ENCODE measurements at regions not wholly inside any gene's neighbourhood (a gene's known extent, or its start where the extent isn't known, plus 50 kb on each side); places are given as distances from the start of the nearest gene placed in this dataset.
A peak's percentile ranks its signal among the peaks of the same experiment; 100 is the strongest.

DNA sequence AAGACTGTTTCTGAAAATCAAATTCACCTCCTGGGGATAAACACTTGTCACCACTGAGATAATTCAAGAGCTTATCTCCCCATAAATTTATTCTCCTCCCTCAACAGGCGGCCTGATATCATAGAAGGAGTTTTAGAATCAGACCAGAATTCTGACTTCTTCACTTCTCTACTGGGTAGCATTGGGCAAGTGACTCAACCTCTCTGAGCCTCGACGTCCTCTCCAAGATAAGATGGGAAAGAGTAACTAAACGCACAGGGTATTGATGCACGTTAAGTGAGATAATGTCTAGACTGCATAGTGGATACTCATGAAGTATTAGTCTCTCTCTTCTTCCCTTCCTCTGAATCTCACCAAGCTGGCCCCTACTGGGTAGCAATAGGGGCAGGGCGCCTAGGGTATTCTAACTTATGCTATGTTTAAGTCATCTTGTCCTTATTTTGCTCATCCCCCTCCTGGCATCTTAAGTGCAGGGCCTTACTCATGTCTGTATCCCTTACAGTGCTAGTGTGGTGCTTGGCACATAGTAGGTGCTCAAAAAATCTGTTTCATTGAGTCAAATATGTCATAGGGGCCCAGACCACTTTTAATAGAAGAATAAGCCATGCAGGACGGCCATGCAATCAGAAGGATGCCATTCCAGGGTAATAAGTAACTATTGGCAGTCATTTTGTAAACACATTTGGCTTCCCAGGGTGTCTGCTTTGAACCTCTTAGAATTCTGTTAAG, 476.4 kb upstream of the CCL2 start:
- no peak for DNase-seq (ENCODE audit: low spot score)

DNA sequence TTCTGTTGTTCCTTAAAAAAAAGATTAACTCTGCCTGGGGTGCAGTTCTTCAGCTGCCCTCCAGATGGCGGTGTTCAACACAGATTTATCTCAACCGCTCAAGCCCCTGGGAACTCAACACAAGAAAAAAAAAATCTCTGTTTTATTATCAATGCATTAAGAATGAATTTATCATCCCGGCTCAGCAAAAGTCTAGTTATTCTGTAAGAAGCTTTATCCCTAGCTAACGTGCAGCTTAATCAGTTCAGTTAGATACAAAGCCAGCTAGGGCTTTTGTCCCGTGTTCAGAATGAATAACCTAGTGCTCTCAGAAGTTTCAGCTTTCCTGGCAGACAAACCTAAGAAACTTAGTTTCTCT, 475.9 kb upstream of the CCL2 start:
- DNase-seq (ENCODE audit: low spot score) = peak; percentile 66

DNA sequence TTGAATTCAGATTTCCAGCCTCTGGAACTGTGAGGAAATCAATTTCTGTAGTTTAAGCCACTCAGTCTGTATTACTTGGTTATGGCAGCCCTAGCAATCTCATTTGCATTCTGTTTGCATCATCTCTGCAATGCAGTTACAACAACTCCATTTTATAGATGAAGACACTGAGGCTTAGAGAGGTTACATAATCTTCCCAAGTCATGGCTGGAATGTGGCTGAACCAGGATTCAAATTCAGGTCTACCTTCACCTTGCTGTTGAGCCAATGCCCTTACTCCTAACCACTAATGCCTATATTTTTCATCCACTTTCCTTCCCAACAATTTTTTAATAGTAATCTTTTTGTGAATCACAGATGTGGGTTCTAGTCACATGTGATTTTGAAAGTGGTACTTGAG, 469.8 kb upstream of the CCL2 start:
- no peak for DNase-seq (ENCODE audit: low spot score)

DNA sequence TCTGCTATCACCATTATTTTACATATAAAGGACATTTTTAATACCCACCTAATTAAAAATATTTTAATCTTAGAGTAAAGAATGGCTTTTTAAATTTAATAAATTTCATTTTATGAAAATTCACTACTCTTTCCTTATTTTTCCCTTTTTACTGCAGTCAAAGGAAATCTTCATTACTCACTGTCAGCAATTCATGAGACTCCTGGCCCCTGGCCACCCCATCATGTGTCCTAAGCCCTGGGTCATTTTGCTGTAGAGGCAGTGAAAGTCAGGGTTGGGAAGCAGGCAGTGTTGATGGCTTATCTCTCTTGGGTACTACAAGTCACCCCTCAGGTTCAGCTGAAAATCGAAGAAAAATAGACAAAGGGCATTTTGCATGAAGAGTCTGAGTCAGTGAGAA, 468.6 kb upstream of the CCL2 start:
- DNase-seq (ENCODE audit: low spot score) = no peak

DNA sequence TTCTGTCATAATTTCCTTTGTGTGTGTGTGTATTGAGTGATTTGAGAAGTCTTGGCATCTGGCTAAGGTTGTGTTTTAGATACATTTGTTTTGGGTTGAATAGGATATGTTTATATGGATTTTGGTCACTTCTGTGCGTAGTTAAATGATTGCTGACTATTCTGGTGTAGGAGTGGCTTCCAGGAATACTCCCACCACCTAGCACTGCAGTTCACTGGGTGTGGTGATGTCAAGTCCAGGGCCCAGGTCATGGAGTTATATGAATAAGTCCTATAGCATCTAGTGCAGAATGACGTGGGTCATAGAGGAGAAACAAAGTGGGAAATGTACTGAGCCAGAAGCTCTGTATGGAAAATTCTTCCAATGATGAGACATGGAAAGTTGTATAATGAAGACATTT, 465.4 kb upstream of the CCL2 start:
- DNase-seq (ENCODE audit: low spot score) = no peak

DNA sequence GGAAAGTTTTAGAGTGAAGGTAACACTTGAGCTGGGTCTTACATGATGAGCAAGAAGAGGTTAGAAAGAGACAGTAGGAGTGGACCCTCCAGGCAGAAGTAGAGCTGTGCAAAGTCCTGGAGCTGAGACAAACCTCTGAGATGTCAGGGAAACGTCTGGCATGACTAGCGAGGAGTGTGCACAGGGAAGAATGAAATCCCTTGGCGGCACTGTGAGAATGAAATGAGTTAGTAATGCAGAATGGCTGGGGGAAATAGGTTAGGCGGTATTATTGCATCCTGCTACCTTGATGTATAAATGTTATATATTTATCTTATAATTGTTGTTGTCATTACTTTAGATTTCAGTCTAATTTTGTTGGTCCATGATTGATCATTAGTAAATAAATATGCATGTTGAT, 457.9 kb upstream of the CCL2 start:
- no peak for DNase-seq (ENCODE audit: low spot score)

DNA sequence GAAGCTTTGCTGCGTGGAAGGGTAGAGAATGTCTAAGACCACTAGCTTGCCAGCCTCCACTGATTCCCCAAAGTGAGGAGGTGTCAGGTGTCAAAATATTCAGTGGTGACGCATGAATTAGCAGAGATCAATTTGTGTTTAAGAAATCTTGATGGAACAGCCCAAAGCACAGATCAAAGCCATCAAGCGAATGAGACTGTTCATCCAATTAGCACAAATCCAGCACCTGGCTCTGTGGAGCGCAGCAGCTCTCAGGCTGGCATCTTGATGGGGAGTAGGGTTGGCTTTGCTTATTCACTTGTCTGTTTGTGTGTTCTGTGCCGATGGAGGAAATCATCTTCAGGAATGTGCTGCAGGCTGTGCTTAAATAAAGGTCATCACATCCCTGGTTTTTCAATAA, 456.8 kb upstream of the CCL2 start:
- no peak for DNase-seq (ENCODE audit: low spot score)

DNA sequence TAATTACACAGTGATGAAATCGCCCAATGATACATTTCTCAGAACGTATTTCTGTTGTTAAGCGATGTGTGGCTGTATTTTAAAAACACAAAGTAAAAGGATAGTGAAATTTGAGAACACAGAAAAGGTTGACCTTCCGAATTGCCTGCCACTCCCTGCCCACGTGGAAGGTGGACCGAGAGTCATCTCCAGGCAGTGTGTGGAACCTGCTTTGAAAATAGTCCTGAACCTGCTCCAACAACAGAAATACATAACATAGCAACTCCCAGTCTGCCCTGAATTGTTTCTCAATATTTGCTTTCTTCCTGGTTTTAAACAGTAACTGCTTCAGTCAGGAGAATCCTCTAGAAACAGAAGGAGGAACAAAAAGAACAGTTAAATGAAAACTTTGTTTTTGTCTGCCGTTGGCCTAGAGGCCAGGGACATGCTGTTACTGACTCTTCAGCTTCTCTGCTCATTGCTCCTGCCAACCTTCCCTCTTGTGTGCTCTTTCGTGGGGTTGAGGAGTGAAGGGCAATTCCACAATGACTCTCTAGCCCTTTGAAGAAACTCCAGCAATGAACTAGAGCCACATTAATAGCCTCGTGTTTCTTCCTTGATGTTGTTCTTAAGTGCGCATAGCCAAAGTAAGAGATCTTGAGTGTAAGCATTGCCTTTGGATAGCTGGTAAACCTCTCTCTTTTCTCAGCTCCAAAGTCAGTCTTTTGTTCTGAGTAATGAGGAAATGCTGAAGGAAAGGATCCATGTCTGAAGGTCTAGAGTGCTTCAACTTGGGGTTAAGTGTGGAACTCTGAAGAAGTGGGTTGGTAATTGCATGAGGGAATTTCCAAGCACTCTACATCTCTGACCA, 452.5 kb upstream of the CCL2 start:
- no peak for DNase-seq (ENCODE audit: low spot score)

DNA sequence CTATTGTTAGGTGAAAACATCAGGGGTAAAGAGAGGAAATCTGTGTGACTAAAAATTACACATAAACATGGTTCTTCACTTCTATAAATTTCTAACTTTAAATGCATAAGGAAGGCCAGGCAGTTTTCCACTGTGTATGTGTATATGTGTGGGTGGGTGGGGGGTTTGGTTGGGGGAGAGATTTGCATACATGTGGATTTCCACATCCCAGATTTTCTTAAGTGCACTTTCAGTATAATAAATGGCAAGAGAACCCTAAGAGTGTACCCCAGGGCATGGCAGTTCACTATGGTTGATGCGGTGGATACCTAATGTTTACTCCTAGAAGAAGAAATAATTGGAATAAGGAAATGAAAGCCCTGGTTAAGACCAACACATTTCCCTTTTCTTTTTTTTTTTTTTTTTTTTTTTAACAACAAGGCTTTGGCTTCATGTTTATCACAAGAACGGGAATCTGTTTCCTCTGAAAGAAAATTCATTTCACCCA, 451.8 kb upstream of the CCL2 start:
- DNase-seq (ENCODE audit: low spot score) = no peak

DNA sequence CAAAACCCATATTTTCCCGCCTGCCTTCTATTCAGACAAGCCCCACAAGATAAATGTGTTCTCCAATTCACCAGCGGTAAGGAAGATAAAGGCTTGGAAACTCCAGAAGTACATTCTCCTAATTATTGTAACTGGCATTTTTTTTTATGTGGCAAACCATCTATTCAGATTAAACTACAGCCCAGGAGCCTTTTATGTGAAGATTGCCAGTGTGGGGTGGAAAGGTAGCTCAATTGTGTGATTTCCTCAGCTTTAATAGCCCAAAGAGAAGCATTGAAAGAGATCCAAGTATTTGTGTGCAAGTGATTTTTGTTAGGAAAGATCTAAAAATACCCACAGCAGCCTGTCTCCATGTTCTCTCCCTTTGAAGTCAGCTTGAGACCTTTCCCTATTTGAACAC, 451.4 kb upstream of the CCL2 start:
- no peak for DNase-seq (ENCODE audit: low spot score)

DNA sequence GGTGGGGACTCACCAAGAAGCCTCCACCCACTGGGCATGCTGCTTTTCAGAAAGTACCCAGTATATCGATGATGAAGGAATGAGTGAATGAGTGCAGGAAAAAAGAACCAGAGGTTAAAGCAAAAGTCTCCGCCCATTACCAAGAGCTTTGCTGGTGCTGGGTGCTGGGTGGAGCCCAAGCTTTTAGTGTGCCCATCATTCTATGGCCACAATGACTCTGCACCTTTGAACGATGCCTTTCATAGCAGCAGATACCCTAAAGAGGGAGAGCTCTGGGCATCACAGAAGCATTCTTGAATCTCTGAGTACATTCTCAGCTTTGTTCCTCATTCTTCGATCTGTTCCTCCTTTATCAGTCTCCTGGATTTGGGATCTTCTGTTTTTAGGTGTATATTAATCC, 450.7 kb upstream of the CCL2 start:
- DNase-seq (ENCODE audit: low spot score) = peak; percentile 36

DNA sequence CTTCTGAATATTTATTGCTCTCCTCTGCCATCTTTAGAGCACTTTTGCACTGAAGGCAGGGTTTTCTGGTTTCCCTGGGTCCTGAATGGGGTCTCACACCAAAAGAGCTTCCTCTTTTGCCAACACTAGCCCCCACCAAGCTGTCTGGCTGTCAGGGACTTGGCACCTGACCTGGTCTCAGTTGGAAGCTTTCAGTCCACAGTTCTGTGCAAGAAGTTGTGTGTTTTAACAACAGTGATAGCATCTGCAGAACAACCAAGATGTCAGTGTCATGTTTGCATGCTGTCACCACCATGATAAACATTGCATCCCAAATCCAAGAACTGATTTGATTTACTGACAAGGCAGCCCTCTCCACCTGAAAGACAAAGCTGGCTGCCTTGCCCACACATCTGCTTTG, 448.5 kb upstream of the CCL2 start:
- no peak for DNase-seq (ENCODE audit: low spot score)

DNA sequence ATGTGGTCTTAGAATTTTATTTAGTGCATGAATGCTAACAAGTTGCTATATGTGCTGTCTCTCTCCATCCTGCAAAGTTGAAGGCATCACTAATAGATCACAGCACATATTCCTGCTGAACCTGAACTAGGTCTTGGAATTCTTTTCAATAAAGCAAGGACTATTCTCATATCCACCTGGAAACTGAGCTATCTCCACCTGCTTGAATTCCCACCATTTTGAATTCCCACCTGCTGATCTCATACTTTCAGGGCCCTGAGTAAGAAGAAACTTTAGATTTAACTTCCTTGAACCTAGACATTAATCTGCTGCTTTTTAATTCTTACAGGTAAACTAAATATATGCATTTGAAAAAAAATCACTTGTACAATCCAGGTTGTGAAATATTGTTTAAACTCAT, 445.3 kb upstream of the CCL2 start:
- DNase-seq (ENCODE audit: low spot score) = no peak

DNA sequence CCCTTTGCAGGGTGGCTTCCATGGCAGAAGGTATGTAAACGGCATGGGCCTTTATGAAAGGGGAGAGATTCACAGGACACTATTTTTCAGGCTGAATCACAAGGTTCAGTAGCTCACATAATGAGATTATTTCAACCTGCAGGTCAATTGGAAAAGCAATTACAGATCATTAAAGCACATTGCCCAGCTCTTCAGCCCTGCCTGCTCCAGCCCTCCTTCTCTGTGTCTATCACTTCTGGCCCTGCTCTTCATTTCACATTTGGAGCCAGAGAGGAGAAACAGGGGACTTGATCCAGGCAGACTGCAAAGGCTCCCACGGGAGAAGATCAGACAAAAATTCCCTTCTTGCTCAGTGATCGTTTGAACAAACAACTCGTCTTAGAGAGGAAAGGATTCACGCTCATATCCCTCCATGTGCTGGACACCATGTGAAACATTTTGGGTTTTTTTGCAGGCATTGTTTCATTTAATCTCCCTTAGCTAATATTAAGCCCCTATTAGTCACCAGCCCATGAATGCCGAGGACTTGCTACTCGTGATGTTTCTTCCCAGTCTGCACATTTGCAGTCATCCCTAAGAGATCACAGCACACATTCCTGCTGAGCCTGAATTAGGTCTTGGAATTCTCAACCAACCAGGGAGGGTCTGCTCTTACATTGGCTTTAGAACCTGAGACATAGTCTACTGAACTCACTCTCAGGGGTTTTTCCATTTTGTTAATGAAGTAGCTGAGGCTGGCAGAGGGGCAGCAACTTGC, 443.9 kb upstream of the CCL2 start:
- DNase-seq (ENCODE audit: low spot score) = no peak

DNA sequence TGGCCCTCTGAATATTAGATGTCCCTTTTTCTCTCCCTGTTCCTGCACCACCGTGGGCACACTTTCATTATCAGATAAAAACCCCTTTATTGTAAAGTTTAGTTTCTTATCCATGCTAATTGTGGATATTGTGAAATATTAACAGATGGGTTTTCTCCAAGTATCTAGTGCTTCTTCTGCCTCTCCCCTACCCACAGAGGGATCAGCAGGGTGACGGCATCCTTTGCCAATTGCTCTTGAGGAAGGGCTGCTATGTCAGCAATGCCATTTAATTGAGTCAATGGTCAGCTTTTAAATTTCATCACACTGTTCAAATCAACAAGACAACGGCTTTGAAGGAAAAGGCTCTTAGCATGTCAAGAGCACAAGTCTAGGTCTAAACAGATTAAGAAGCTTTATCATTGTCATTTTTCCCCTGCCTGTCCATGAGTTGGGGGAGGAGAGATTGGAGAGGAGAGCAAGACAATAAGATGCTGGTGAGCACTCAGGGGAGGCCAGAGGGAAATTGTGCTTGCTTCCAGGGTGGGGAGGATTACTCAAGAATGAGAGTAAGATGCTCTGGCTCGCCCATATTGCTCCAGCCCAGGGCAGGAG, 443.0 kb upstream of the CCL2 start:
- DNase-seq (ENCODE audit: low spot score) = no peak

DNA sequence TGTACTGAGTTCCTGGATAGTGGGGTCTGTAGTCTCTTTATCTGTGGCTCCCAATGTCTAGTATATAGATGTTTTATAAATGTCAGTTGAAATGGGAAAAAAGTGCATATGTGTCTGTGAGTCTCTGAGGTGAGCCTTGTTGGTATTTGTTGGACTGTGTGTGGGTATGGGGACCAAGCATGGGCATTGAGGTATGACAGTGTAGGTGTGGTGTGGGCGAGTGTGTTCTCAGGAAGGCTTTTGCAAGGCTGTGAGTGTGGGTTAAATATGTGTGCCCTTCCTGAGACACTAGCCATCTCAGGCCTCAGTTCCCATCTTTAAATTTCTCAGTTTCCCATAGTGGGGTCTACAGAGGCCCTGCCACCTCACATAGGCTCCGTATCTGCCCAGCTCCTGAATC, 440.2 kb upstream of the CCL2 start:
- no peak for DNase-seq (ENCODE audit: low spot score)

DNA sequence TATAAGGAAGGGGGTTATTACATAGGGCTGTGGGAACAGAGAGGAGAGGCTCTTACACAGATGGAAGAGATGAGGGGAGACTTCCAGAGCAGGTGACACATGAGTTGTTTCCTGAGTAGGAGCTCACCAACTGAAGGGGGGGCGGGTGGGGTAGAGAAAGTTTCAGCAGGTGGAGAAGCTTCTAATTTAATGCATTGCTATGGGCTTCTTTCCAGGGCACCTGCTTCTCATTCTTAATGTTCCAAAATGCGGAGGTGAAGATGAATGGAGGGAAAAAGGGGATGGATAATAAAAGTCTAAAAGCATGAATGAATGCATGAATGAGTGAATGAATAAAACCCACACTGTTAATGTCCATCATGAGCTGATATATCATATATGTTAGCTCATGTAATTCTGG, 439.0 kb upstream of the CCL2 start:
- no peak for DNase-seq (ENCODE audit: low spot score)

DNA sequence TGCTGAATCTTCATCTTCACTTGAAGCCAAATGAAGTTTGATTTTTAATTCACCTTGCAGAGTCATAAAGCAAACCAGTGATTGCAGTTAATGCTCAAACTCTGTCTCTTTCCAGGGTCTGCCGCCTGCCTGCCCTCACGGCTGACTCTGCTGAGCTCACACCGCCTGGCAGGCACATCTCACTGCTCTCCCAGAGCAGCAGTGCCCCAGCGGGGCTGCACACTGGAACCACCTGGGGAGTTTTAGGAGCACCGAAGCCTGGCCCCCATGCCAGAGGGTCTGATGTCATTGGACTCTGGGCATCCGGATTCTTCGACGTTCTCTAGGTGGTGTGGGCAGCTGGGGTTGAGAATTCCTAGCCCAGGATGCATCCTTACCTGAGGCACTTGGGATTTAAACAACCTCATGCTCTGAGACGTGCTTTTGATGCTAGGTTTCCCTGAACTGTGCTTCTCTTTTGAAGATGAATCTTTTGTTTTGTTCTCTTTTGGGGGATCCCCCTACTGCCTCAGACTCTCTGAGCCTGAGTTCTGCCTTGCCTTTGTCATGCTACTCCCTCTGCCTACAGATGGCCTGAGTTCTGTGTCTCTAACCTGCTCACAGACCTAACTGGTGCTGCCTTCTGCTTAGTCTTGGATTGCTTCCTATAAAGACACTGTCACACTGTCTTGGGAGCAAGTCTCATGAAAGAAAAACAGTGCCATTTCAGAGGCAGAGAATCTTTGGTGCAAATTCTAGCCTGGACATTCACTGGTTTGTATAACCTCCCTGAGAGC, 438.1 kb upstream of the CCL2 start:
- DNase-seq (ENCODE audit: low spot score) = no peak

DNA sequence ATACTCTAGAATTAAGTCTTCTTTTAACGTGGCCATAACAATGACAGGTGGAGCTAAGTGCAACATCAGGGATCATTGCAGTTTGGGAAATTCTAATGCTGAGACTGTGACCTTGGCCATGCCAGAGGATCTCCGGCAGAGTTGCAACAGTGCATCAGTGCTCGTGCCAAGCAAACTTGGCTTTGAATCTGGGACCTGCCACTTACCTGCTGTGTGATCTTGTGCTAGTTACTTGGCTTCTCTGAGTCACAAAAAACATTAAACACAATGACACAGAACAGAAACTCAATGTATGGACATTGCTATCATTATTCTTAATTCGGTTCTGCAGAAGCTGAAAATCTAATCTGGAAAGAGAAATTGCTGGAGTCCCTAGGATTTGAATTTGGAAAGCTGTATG, 435.5 kb upstream of the CCL2 start:
- DNase-seq (ENCODE audit: low spot score) = no peak

DNA sequence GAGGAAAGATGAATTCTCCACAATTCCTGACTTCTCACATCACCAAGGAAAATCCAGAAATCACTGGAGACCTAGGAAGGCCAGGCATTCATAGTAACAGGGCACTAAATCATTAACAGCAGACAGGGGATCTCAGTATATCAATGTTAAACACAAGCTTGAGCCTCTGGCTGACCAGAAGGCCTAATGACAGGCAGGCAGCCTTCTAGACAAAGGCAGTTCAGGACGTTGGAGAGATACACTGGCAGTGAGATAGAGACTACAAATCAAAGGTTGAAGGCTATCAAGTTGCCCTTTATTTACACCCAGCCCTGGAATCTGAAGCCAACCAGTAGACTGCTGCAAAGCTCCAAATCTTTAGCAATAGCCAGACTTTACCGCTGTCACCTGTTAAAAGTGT, 422.8 kb upstream of the CCL2 start:
- peak; percentile 8 for DNase-seq (ENCODE audit: low spot score)

DNA sequence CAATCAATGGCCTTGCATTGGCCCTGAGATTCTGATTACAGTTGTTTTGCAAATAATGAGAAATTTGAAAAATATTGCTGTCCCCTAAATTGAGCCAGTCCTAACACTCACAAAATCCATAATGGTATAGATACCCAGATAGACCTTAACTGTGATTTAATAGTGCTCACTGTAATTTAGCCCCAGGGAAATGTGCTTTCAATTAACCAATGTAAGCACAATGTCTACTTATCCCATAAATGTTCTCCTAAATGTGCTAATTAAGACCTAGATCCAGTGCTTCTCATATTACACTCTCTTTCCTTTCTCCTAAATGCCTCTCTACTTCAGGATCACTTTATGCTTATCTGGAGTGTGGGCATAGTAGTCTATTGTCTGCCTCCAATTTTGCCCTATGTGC, 417.8 kb upstream of the CCL2 start:
- no peak for DNase-seq (ENCODE audit: low spot score)

DNA sequence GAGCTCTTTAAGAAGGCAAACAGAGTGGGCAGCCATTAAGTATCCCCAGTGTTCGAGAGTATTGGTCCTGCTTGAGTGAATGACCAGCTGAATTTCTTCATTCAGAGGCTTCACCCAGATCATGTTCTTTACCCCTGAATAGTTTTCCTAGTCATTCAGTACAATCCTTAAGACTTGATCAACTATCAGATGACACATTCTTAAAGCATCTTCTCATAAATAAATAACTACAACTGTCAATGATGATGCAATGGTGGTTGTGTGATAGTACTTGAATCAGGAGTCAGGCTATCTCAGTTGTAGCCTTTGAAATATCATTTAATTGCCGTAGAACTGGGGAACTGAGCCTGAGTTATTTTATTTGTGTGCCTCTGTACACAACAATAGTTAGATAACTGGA, 416.8 kb upstream of the CCL2 start:
- no peak for DNase-seq (ENCODE audit: low spot score)

Measured in SW480 (cell line).